HS-27A (cell line): ENCODE measurements at regions not wholly inside any gene's neighbourhood (a gene's known extent, or its start where the extent isn't known, plus 50 kb on each side); places are given as distances from the start of the nearest gene placed in this dataset.
"Not testable (repeated sequence)": the region's sequence is repeated elsewhere in the genome, so short reads cannot be mapped to it uniquely, and the experiment has no call there.

ENCODE experiments used
- DNase-seq: peaks from one replicate; pipeline ENCODE4 v3.0.0-alpha.2; 2012; ENCODE audit warnings: low read depth, missing footprints

- DNase-seq: not testable (repeated sequence)
These were observed 83.4 kb upstream of the RAP2C start for GRCh38 chrX:132302687-132303086.

GRCh38 chrX:132294776-132295495 is 75.7 kb upstream of the RAP2C start:
- no peak for DNase-seq

- DNase-seq: no peak
These were observed 74.9 kb upstream of the RAP2C start for GRCh38 chrX:132294192-132294591.

- peak; percentile 11 for DNase-seq
These were observed 73.5 kb upstream of the RAP2C start for GRCh38 chrX:132292793-132293192.

- DNase-seq: no peak
These were observed 58.8 kb upstream of the RAP2C start for GRCh38 chrX:132277953-132278614.

GRCh38 chrX:132272826-132273225 is 53.6 kb upstream of the RAP2C start:
- no peak for DNase-seq

GRCh38 chrX:132271311-132271778 is 52.1 kb upstream of the RAP2C start:
- DNase-seq: no peak

GRCh38 chrX:132270699-132271098 is 51.5 kb upstream of the RAP2C start:
- DNase-seq: no peak

GRCh38 chrX:132270021-132270420 is 50.8 kb upstream of the RAP2C start:
- no peak for DNase-seq
